Mammary epithelial cell (primary cell): ENCODE measurements at regions not wholly inside any gene's neighbourhood (a gene's known extent, or its start where the extent isn't known, plus 50 kb on each side); places are given as distances from the start of the nearest gene placed in this dataset.

Source experiments
- CTCF ChIP-seq, 2 donors: IDR thresholded peaks in 1 of 2; conservative IDR thresholded peaks in 1 of 2; 2 replicates each; pipeline ENCODE4 v1.5.1; 2011 to 2012; ENCODE audit warnings: inconsistent platforms in 2 of 2, low read length in 2 of 2, mild to moderate bottlenecking in 2 of 2, control low read depth in 1 of 2, low read depth in 1 of 2; ENCODE audit not compliant: insufficient read depth in 1 of 2; ENCODE audit errors: extremely low read depth in 1 of 2
- EZH2 ChIP-seq: IDR thresholded peaks from 2 replicates; pipeline ENCODE4 v1.6.1; 2012; ENCODE audit warnings: low read length, inconsistent platforms, borderline replicate concordance

DNA sequence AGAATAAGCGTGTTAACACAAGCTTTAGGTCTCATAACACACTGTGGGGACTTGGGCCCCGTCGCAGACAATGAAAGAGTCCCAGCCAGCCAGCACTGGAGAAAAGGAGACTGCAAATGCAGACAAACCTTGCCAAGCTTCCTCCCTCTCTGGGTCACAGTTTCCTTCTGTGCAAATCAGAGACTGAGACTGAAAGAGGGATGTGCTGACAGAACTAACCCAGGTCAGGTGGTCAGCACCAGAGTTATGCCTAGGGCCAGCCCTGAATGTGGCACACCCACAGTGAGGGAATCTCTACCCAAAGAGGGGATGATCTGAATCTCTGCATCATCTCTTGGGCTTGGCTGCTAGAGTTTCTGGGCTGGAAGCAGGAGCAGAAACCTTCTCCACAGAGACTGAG is 282.3 kb upstream of the CCL2 start:
- TF ChIP-seq EZH2 (no peak), CTCF (conservative IDR thresholded peaks at IDR 0.05 in 1 of 2, IDR thresholded peaks at IDR 0.05 in 1 of 2; ENCODE audit: extremely low read depth in 1 of 2, insufficient read depth in 1 of 2, low read depth in 1 of 2, low read length in 2 of 2) (no peak)
